ENCODE measurements at regions not wholly inside any gene's neighbourhood (a gene's known extent, or its start where the extent isn't known, plus 50 kb on each side); places are given as distances from the start of the nearest gene placed in this dataset.

- no peaks in the 10 kb centered on the region for H3K79me2 ChIP-seq
- H3K4me2 ChIP-seq, result no peak overlapping the region
- no peak overlapping the region for H3K4me3 ChIP-seq
- H3K27ac ChIP-seq, result no peak overlapping the region
- H2AFZ ChIP-seq, result no peak overlapping the region
- no peaks in the 10 kb centered on the region for H3K9me3 ChIP-seq (ENCODE audit: low read depth)
- no peaks in the 10 kb centered on the region for H4K20me1 ChIP-seq (ENCODE audit: insufficient read depth, poor library complexity, severe bottlenecking)
- no peaks in the 10 kb centered on the region for H3K9me2 ChIP-seq (replicated peaks; ENCODE audit: insufficient read depth)
- TF ChIP-seq EZH2phosphoT487 (IDR thresholded peaks at IDR 0.05; ENCODE audit: low read depth, severe bottlenecking, unreplicated experiment), result no peak
- H3K36me3 ChIP-seq (replicated peaks; ENCODE audit: insufficient read depth, low read depth), result no peaks in the 10 kb centered on the region
- no peaks in the 10 kb centered on the region for H3K4me1 ChIP-seq (ENCODE audit: insufficient read depth)
- peaks cover 8% of the 10 kb centered on the region for H3K27me3 ChIP-seq
- no peak for DNase-seq (ENCODE audit: low spot score)
- 83% methylated on average over 3 of the region's 3 CpGs for WGBS (ENCODE audit: low lambda C conversion rate, missing lambda C conversion rate)
Observed at GRCh38 chr19:32234663-32235217, 110.7 kb upstream of the ZNF507 start.

- no peak for TF ChIP-seq CTCF (IDR thresholded peaks at IDR 0.05; ENCODE audit: poor library complexity)
- no peak for TF ChIP-seq EZH2phosphoT487 (IDR thresholded peaks at IDR 0.05; ENCODE audit: low read depth, severe bottlenecking, unreplicated experiment)
- TF ChIP-seq EZH2 (IDR thresholded peaks at IDR 0.05; ENCODE audit: borderline replicate concordance), result no peak
- no peak overlapping the region for H2AFZ ChIP-seq
- no peaks in the 10 kb centered on the region for H4K20me1 ChIP-seq (ENCODE audit: insufficient read depth, poor library complexity, severe bottlenecking)
- no peaks in the 10 kb centered on the region for H3K79me2 ChIP-seq
- H3K9me2 ChIP-seq (replicated peaks; ENCODE audit: insufficient read depth), result no peaks in the 10 kb centered on the region
- 74% methylated on average over 1 of the region's 1 CpG for WGBS (ENCODE audit: low lambda C conversion rate, missing lambda C conversion rate)
- no peaks in the 10 kb centered on the region for H3K9me3 ChIP-seq (ENCODE audit: low read depth)
- H3K27ac ChIP-seq, result no peak overlapping the region
- no peak for DNase-seq (ENCODE audit: low spot score)
- H3K36me3 ChIP-seq (replicated peaks; ENCODE audit: insufficient read depth, low read depth), result no peaks in the 10 kb centered on the region
- H3K4me1 ChIP-seq (ENCODE audit: insufficient read depth), result no peaks in the 10 kb centered on the region
- H3K27me3 ChIP-seq, result peaks cover 6% of the 10 kb centered on the region
- no peak overlapping the region for H3K4me2 ChIP-seq
- no peak overlapping the region for H3K4me3 ChIP-seq
Observed at GRCh38 chr19:32238076-32238475, 107.3 kb upstream of the ZNF507 start.

GRCh38 chr19:32240316-32240715 lies 105.1 kb upstream of the ZNF507 start:
- WGBS (ENCODE audit: low lambda C conversion rate, missing lambda C conversion rate), result 92% methylated on average over 7 of the region's 7 CpGs
- TF ChIP-seq CTCF (IDR thresholded peaks at IDR 0.05; ENCODE audit: poor library complexity), result no peak
- TF ChIP-seq EZH2 (IDR thresholded peaks at IDR 0.05; ENCODE audit: borderline replicate concordance), result no peak
- no peak for TF ChIP-seq EZH2phosphoT487 (IDR thresholded peaks at IDR 0.05; ENCODE audit: low read depth, severe bottlenecking, unreplicated experiment)
- no peak for DNase-seq (ENCODE audit: low spot score)
- Histone ChIP-seq H4K20me1 (ENCODE audit: insufficient read depth, poor library complexity, severe bottlenecking) (no peaks in the 10 kb centered on the region), H3K4me1 (ENCODE audit: insufficient read depth) (no peaks in the 10 kb centered on the region), H2AFZ (no peak overlapping the region), H3K9me2 (replicated peaks; ENCODE audit: insufficient read depth) (no peaks in the 10 kb centered on the region), H3K4me2 (no peak overlapping the region), H3K36me3 (replicated peaks; ENCODE audit: insufficient read depth, low read depth) (no peaks in the 10 kb centered on the region), H3K4me3 (no peak overlapping the region), H3K27me3 (peaks cover 6% of the 10 kb centered on the region), H3K9me3 (ENCODE audit: low read depth) (no peaks in the 10 kb centered on the region), H3K79me2 (no peaks in the 10 kb centered on the region), H3K27ac (no peak overlapping the region)

- Histone ChIP-seq H3K79me2 (no peaks in the 10 kb centered on the region), H3K27me3 (peaks cover 6% of the 10 kb centered on the region)
- 71% methylated on average over 8 of the region's 8 CpGs for WGBS (ENCODE audit: low lambda C conversion rate, missing lambda C conversion rate)
Observed at GRCh38 chr19:32241306-32241705, 104.1 kb upstream of the ZNF507 start.

More at GRCh38 chr19:32241306-32241705, 104.1 kb upstream of the ZNF507 start:
- Histone ChIP-seq H3K9me3 (ENCODE audit: low read depth) (no peaks in the 10 kb centered on the region), H3K9me2 (replicated peaks; ENCODE audit: insufficient read depth) (no peaks in the 10 kb centered on the region), H3K4me1 (ENCODE audit: insufficient read depth) (peaks cover 3% of the 10 kb centered on the region), H3K4me2 (no peak overlapping the region), H2AFZ (no peak overlapping the region), H3K36me3 (replicated peaks; ENCODE audit: insufficient read depth, low read depth) (no peaks in the 10 kb centered on the region), H3K4me3 (no peak overlapping the region), H3K27ac (no peak overlapping the region), H4K20me1 (ENCODE audit: insufficient read depth, poor library complexity, severe bottlenecking) (no peaks in the 10 kb centered on the region)
- TF ChIP-seq EZH2phosphoT487 (IDR thresholded peaks at IDR 0.05; ENCODE audit: low read depth, severe bottlenecking, unreplicated experiment) (no peak), EZH2 (IDR thresholded peaks at IDR 0.05; ENCODE audit: borderline replicate concordance) (no peak), CTCF (IDR thresholded peaks at IDR 0.05; ENCODE audit: poor library complexity) (no peak)
- no peak for DNase-seq (ENCODE audit: low spot score)
